ENCODE measurements at regions not wholly inside any gene's neighbourhood (a gene's known extent, or its start where the extent isn't known, plus 50 kb on each side); places are given as distances from the start of the nearest gene placed in this dataset.

- no peaks in the 10 kb centered on the region for H3K4me1 ChIP-seq (ENCODE audit: insufficient read depth, low read length, severe bottlenecking)
- H3K27ac ChIP-seq (ENCODE audit: low read depth, low read length, poor library complexity, severe bottlenecking): no peak overlapping the region
- no peaks in the 10 kb centered on the region for H3K27me3 ChIP-seq (ENCODE audit: insufficient read depth, low read length)
- no peak overlapping the region for H3K9ac ChIP-seq (ENCODE audit: low read length)
- no peaks in the 10 kb centered on the region for H3K9me3 ChIP-seq (ENCODE audit: low read length)
- H2AFZ ChIP-seq (ENCODE audit: low read length): no peak overlapping the region
- no peak overlapping the region for H3K4me2 ChIP-seq (ENCODE audit: low read length)
- no peak for TF ChIP-seq CTCF (IDR thresholded peaks at IDR 0.05; ENCODE audit: low read length)
- no peak for TF ChIP-seq EZH2 (IDR thresholded peaks at IDR 0.05; ENCODE audit: borderline replicate concordance, low read length)
- no peak overlapping the region for H3K4me3 ChIP-seq (ENCODE audit: low read depth, low read length, poor library complexity, severe bottlenecking)
- no peaks in the 10 kb centered on the region for H3K9me2 ChIP-seq (ENCODE audit: low read depth, low read length)
- no peaks in the 10 kb centered on the region for H4K20me1 ChIP-seq (ENCODE audit: insufficient read depth, low read length)
- H3K36me3 ChIP-seq (ENCODE audit: insufficient read depth, low read length): no peaks in the 10 kb centered on the region
- H3F3A ChIP-seq (ENCODE audit: insufficient read depth, low read length): no peaks in the 10 kb centered on the region
- no peaks in the 10 kb centered on the region for H3K79me2 ChIP-seq (ENCODE audit: insufficient read depth, low read length)
These were observed 319.4 kb upstream of the NCKAP5 start for GRCh38 chr2:133887676-133888040.

DNA sequence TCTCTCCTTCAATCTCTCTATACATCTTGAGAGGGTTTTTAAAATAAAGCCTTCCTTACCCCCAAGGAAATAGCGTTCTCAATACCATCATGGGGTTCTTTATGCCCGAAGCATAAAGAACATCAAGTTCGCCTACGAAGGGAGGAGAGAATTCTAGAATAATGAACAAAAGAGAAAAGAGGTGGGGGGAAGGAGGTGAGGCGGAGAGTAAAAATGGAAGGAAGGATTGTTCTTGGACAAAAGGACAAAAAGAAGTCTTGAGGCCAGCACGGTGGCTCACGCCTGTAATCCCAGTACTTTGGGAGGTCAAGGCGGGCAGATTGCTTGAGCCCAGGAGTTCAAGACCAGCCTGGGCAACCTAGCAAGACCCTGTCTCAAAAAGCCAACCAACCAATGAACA is 319.8 kb upstream of the NCKAP5 start:
- H3K27ac ChIP-seq (ENCODE audit: low read depth, low read length, poor library complexity, severe bottlenecking): no peak overlapping the region
- H3K9me3 ChIP-seq (ENCODE audit: low read length): no peaks in the 10 kb centered on the region
- no peaks in the 10 kb centered on the region for H3K36me3 ChIP-seq (ENCODE audit: insufficient read depth, low read length)
- H3K4me2 ChIP-seq (ENCODE audit: low read length): no peak overlapping the region
- no peaks in the 10 kb centered on the region for H3K9me2 ChIP-seq (ENCODE audit: low read depth, low read length)
- no peaks in the 10 kb centered on the region for H3K27me3 ChIP-seq (ENCODE audit: insufficient read depth, low read length)
- no peaks in the 10 kb centered on the region for H3K4me1 ChIP-seq (ENCODE audit: insufficient read depth, low read length, severe bottlenecking)
- no peaks in the 10 kb centered on the region for H3K79me2 ChIP-seq (ENCODE audit: insufficient read depth, low read length)
- no peaks in the 10 kb centered on the region for H4K20me1 ChIP-seq (ENCODE audit: insufficient read depth, low read length)
- no peak for TF ChIP-seq EZH2 (IDR thresholded peaks at IDR 0.05; ENCODE audit: borderline replicate concordance, low read length)
- H3F3A ChIP-seq (ENCODE audit: insufficient read depth, low read length): no peaks in the 10 kb centered on the region
- no peak overlapping the region for H3K4me3 ChIP-seq (ENCODE audit: low read depth, low read length, poor library complexity, severe bottlenecking)
- H2AFZ ChIP-seq (ENCODE audit: low read length): no peak overlapping the region
- no peak overlapping the region for H3K9ac ChIP-seq (ENCODE audit: low read length)

GRCh38 chr2:133888621-133889219 is 320.5 kb upstream of the NCKAP5 start:
- Histone ChIP-seq H2AFZ (ENCODE audit: low read length) (no peak overlapping the region), H3K9me2 (ENCODE audit: low read depth, low read length) (no peaks in the 10 kb centered on the region), H3K36me3 (ENCODE audit: insufficient read depth, low read length) (no peaks in the 10 kb centered on the region), H3K4me1 (ENCODE audit: insufficient read depth, low read length, severe bottlenecking) (no peaks in the 10 kb centered on the region), H3F3A (ENCODE audit: insufficient read depth, low read length) (no peaks in the 10 kb centered on the region), H3K79me2 (ENCODE audit: insufficient read depth, low read length) (no peaks in the 10 kb centered on the region), H3K27me3 (ENCODE audit: insufficient read depth, low read length) (no peaks in the 10 kb centered on the region), H3K9me3 (ENCODE audit: low read length) (no peaks in the 10 kb centered on the region), H4K20me1 (ENCODE audit: insufficient read depth, low read length) (no peaks in the 10 kb centered on the region), H3K9ac (ENCODE audit: low read length) (no peak overlapping the region), H3K27ac (ENCODE audit: low read depth, low read length, poor library complexity, severe bottlenecking) (no peak overlapping the region), H3K4me2 (ENCODE audit: low read length) (no peak overlapping the region), H3K4me3 (ENCODE audit: low read depth, low read length, poor library complexity, severe bottlenecking) (no peak overlapping the region)
- TF ChIP-seq EZH2 (IDR thresholded peaks at IDR 0.05; ENCODE audit: borderline replicate concordance, low read length): no peak
- TF ChIP-seq CTCF (IDR thresholded peaks at IDR 0.05; ENCODE audit: low read length): no peak

- Histone ChIP-seq H3K9me3 (ENCODE audit: low read length) (no peaks in the 10 kb centered on the region), H3K27ac (ENCODE audit: low read depth, low read length, poor library complexity, severe bottlenecking) (no peak overlapping the region), H3K4me3 (ENCODE audit: low read depth, low read length, poor library complexity, severe bottlenecking) (no peak overlapping the region), H3K4me1 (ENCODE audit: insufficient read depth, low read length, severe bottlenecking) (no peaks in the 10 kb centered on the region), H3K27me3 (ENCODE audit: insufficient read depth, low read length) (peaks cover 6% of the 10 kb centered on the region; the same call in 1 of the 2 replicates), H2AFZ (ENCODE audit: low read length) (no peak overlapping the region), H3F3A (ENCODE audit: insufficient read depth, low read length) (no peaks in the 10 kb centered on the region), H3K79me2 (ENCODE audit: insufficient read depth, low read length) (no peaks in the 10 kb centered on the region), H3K9ac (ENCODE audit: low read length) (no peak overlapping the region), H3K4me2 (ENCODE audit: low read length) (no peak overlapping the region), H3K9me2 (ENCODE audit: low read depth, low read length) (no peaks in the 10 kb centered on the region), H4K20me1 (ENCODE audit: insufficient read depth, low read length) (no peaks in the 10 kb centered on the region), H3K36me3 (ENCODE audit: insufficient read depth, low read length) (no peaks in the 10 kb centered on the region)
- TF ChIP-seq EZH2 (IDR thresholded peaks at IDR 0.05; ENCODE audit: borderline replicate concordance, low read length) (no peak), CTCF (IDR thresholded peaks at IDR 0.05; ENCODE audit: low read length) (no peak)
These were observed 324.2 kb upstream of the NCKAP5 start for GRCh38 chr2:133892352-133892913.
